Natural killer cell (primary cell): ENCODE measurements at regions not wholly inside any gene's neighbourhood (a gene's known extent, or its start where the extent isn't known, plus 50 kb on each side); places are given as distances from the start of the nearest gene placed in this dataset.
"Not testable (repeated sequence)": the region's sequence is repeated elsewhere in the genome, so short reads cannot be mapped to it uniquely, and the experiment has no call there.

Experiments
- ATAC-seq, 3 donors: fragments of 150-1000 bp in 2 of 3; fragments of 200-7000 bp in 1 of 3; cut with Tn5 transposase; 1 replicate in 1 of 3; 2 replicates in 2 of 3; pipeline ENCODE4 v1.10.0; 2021; ENCODE audit warnings: mild to moderate bottlenecking in 2 of 3, moderate library complexity in 2 of 3
- DNase-seq, 2 donors: peaks; one replicate each; pipeline versions ENCODE4 v3.0.0 to v3.0.0-alpha.2; 2013 to 2021; ENCODE audit warnings: mixed read lengths in 1 of 2
- H3K27ac ChIP-seq: one replicate; pipeline ENCODE4 v1.5.1; 2013; ENCODE audit warnings: mild to moderate bottlenecking, low read length
- H3K27me3 ChIP-seq: one replicate; pipeline ENCODE4 v1.6.1; 2013; ENCODE audit warnings: low read length; ENCODE audit not compliant: control insufficient read depth, insufficient read depth
- H3K36me3 ChIP-seq: one replicate; pipeline ENCODE4 v1.6.1; 2013; ENCODE audit warnings: low read length; ENCODE audit not compliant: control insufficient read depth, insufficient read depth
- H3K4me1 ChIP-seq: one replicate; pipeline ENCODE4 v1.6.1; 2013; ENCODE audit warnings: low read length; ENCODE audit not compliant: control insufficient read depth, insufficient read depth
- H3K4me3 ChIP-seq: one replicate; pipeline ENCODE4 v1.5.1; 2013; ENCODE audit warnings: low read length
- H3K9me3 ChIP-seq: one replicate; pipeline ENCODE4 v1.6.1; 2013; ENCODE audit warnings: low read length; ENCODE audit not compliant: control insufficient read depth, insufficient read depth
- H3K27ac Mint-ChIP-seq, 2 donors: one replicate each; pipeline ENCODE4 v1.8.0; 2022; ENCODE audit warnings: mild to moderate bottlenecking in 2 of 2, mixed read lengths in 2 of 2, moderate library complexity in 1 of 2
- H3K27me3 Mint-ChIP-seq, 2 donors: one replicate each; pipeline ENCODE4 v1.8.0; 2022; ENCODE audit warnings: low read depth in 2 of 2, mixed read lengths in 2 of 2
- H3K36me3 Mint-ChIP-seq: one replicate; pipeline ENCODE4 v1.8.0; 2022; ENCODE audit warnings: mixed read lengths
- H3K4me1 Mint-ChIP-seq, 2 donors: one replicate each; pipeline ENCODE4 v1.8.0; 2022; ENCODE audit warnings: mixed read lengths in 2 of 2
- H3K4me3 Mint-ChIP-seq: one replicate; pipeline ENCODE4 v1.8.0; 2022; ENCODE audit warnings: mild to moderate bottlenecking, moderate library complexity, mixed read lengths
- H3K9me3 Mint-ChIP-seq, 2 donors: one replicate each; pipeline ENCODE4 v1.8.0; 2022; ENCODE audit warnings: mixed read lengths in 2 of 2
- WGBS: methylation state at CpG from one replicate; pipeline ENCODE4 v1.1.7; 2013; ENCODE audit warnings: missing lambda C conversion rate; ENCODE audit not compliant: insufficient coverage; 5-methylcytosine and 5-hydroxymethylcytosine counted together
- intact Hi-C: fragments of 100-400 bp; cut with micrococcal nuclease; formaldehyde crosslinking; loops from one replicate; pipeline ENCODE4 v1.14.2; 2022
- TF ChIP-seq, protein P1 (sequence below): fragments of 200-600 bp; IDR thresholded peaks from one replicate; pipeline ENCODE4 v1.8.0; 2022; ENCODE audit warnings: antibody characterized with exemption

- DNase-seq, ATAC-seq, H3K27ac Mint-ChIP-seq, H3K27ac ChIP-seq, H3K4me1 Mint-ChIP-seq, H3K36me3 ChIP-seq, H3K27me3 ChIP-seq, H3K36me3 Mint-ChIP-seq, H3K9me3 Mint-ChIP-seq, H3K4me3 Mint-ChIP-seq, H3K4me1 ChIP-seq, H3K4me3 ChIP-seq, intact Hi-C loops, H3K9me3 ChIP-seq: not testable (repeated sequence)
- peaks cover 12 to 29% of the 10 kb centered on the region in 2 donors for H3K27me3 Mint-ChIP-seq
- WGBS, result 83% methylated on average over 2 of the region's 4 CpGs
Observed at GRCh38 chr3:27551413-27551812, 67.2 kb upstream of the SLC4A7 start.

DNA sequence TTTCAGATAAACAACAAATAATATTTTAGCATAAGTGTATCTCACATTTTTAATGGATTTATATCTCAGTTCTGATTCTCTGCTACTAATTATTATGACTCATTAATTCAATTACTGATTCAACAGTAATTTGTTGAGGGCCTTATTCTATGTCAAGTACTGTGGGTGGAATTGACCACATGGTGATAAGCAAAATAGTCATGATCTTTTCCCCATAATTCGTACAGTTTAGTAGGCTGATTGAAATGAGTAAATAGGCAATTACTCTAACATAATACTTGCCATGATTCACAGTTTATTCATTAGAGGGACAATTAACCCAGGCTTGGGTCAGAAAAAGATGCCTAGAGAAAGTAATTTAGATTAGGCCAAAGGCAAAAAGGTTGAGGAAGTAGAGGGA is 60.9 kb upstream of the SLC4A7 start:
- no peaks in the 10 kb centered on the region for H3K36me3 ChIP-seq
- no peaks in the 10 kb centered on the region for H3K27me3 ChIP-seq
- intact Hi-C loops, result no loop called here
- no peak overlapping the region for H3K27ac ChIP-seq
- Mint-ChIP-seq H3K4me1 (no peaks in the 10 kb centered on the region), H3K27me3 (peaks cover 0 to 3% of the 10 kb centered on the region in 2 donors), H3K36me3 (no peaks in the 10 kb centered on the region), H3K27ac (no peak overlapping the region), H3K9me3 (no peaks in the 10 kb centered on the region), H3K4me3 (no peak overlapping the region)
- no peaks in the 10 kb centered on the region for H3K4me1 ChIP-seq
- no CpG with 5 or more reads among the region's 1 CpG for WGBS
- ATAC-seq, result no peak
- TF ChIP-seq, protein P1, sequence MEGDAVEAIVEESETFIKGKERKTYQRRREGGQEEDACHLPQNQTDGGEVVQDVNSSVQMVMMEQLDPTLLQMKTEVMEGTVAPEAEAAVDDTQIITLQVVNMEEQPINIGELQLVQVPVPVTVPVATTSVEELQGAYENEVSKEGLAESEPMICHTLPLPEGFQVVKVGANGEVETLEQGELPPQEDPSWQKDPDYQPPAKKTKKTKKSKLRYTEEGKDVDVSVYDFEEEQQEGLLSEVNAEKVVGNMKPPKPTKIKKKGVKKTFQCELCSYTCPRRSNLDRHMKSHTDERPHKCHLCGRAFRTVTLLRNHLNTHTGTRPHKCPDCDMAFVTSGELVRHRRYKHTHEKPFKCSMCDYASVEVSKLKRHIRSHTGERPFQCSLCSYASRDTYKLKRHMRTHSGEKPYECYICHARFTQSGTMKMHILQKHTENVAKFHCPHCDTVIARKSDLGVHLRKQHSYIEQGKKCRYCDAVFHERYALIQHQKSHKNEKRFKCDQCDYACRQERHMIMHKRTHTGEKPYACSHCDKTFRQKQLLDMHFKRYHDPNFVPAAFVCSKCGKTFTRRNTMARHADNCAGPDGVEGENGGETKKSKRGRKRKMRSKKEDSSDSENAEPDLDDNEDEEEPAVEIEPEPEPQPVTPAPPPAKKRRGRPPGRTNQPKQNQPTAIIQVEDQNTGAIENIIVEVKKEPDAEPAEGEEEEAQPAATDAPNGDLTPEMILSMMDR, result no peak
- DNase-seq, result no peak
- H3K4me3 ChIP-seq, result no peak overlapping the region
- no peaks in the 10 kb centered on the region for H3K9me3 ChIP-seq

GRCh38 chr3:27544372-27544865 is 60.2 kb upstream of the SLC4A7 start:
- no peaks in the 10 kb centered on the region for H3K36me3 Mint-ChIP-seq
- H3K27me3 ChIP-seq, result no peaks in the 10 kb centered on the region
- no peak overlapping the region for H3K27ac ChIP-seq
- H3K27ac Mint-ChIP-seq, result no peak overlapping the region
- no peak overlapping the region for H3K4me3 ChIP-seq
- no peaks in the 10 kb centered on the region for H3K9me3 ChIP-seq
- intact Hi-C loops, result no loop called here
- H3K36me3 ChIP-seq, result no peaks in the 10 kb centered on the region
- H3K9me3 Mint-ChIP-seq, result no peaks in the 10 kb centered on the region
- 78% methylated on average over 1 of the region's 3 CpGs for WGBS
- H3K4me3 Mint-ChIP-seq, result no peak overlapping the region
- no peaks in the 10 kb centered on the region for H3K4me1 ChIP-seq
- ATAC-seq (no peak), DNase-seq (no peak)
- TF ChIP-seq, protein P1, result no peak
- no peaks in the 10 kb centered on the region for H3K27me3 Mint-ChIP-seq
- no peaks in the 10 kb centered on the region for H3K4me1 Mint-ChIP-seq

DNA sequence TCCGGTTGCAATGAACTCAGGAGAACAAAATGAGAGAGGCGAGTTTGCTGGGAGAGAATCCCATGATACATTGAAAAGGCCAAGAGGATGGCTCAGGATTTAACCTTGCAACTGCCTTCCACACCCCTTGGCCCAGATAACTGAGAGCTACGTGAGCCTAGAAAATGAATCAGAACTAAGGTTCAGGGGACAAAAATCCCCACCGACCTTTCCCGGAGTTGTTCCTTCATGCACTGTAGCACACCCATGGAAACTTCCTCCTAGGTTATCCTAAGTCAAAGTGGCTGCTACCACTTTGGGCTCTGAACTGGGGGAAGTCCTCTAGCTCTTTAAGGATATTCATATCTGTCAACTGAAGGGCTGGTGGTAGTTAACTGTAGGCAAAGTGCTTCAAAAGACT is 58.3 kb upstream of the SLC4A7 start:
- ATAC-seq (no peak), DNase-seq (no peak)
- no peaks in the 10 kb centered on the region for H3K36me3 Mint-ChIP-seq
- Histone ChIP-seq H3K4me1 (no peaks in the 10 kb centered on the region), H3K27me3 (no peaks in the 10 kb centered on the region), H3K4me3 (no peak overlapping the region), H3K9me3 (no peaks in the 10 kb centered on the region), H3K27ac (no peak overlapping the region), H3K36me3 (no peaks in the 10 kb centered on the region)
- intact Hi-C loops, result no loop called here
- H3K9me3 Mint-ChIP-seq, result no peaks in the 10 kb centered on the region
- H3K27me3 Mint-ChIP-seq, result no peaks in the 10 kb centered on the region
- H3K27ac Mint-ChIP-seq, result no peak overlapping the region
- WGBS, result 97% methylated on average over 5 of the region's 5 CpGs
- H3K4me1 Mint-ChIP-seq, result no peaks in the 10 kb centered on the region
- TF ChIP-seq, protein P1, result no peak
- no peak overlapping the region for H3K4me3 Mint-ChIP-seq
